Spleen (tissue), 11 donors: ENCODE measurements at regions not wholly inside any gene's neighbourhood (a gene's known extent, or its start where the extent isn't known, plus 50 kb on each side); places are given as distances from the start of the nearest gene placed in this dataset.

ENCODE experiments used
- DNase-seq: peaks from one replicate; pipeline ENCODE4 v3.0.0-alpha.2; 2020
- H3K27ac ChIP-seq, 8 donors: fragments of 200-600 bp; sonication (generic) in 7 of 8; 1 replicate in 4 of 8; 2 replicates in 4 of 8; pipeline versions ENCODE4 v1.5.0 to v1.8.0; 2016 to 2021; ENCODE audit warnings: inconsistent platforms in 4 of 8, mild to moderate bottlenecking in 4 of 8, moderate library complexity in 1 of 8
- H3K27me3 ChIP-seq, 7 donors: fragments of 200-600 bp; sonication (generic) in 6 of 7; replicated peaks in 1 of 7; 1 replicate in 4 of 7; 2 replicates in 3 of 7; pipeline versions ENCODE4 v1.5.0 to v1.8.0; 2016 to 2021; ENCODE audit warnings: inconsistent platforms in 3 of 7, mild to moderate bottlenecking in 1 of 7
- H3K36me3 ChIP-seq, 6 donors: fragments of 200-600 bp; sonication (generic) in 5 of 6; 1 replicate in 4 of 6; 2 replicates in 2 of 6; pipeline versions ENCODE4 v1.5.0 to v1.8.0; 2016 to 2021; ENCODE audit warnings: inconsistent platforms in 2 of 6
- H3K4me1 ChIP-seq, 6 donors: fragments of 200-600 bp; sonication (generic) in 5 of 6; 1 replicate in 3 of 6; 2 replicates in 3 of 6; pipeline versions ENCODE4 v1.5.0 to v1.8.0; 2016 to 2021; ENCODE audit warnings: inconsistent platforms in 3 of 6
- H3K4me3 ChIP-seq, 8 donors: fragments of 200-600 bp; sonication (generic) in 7 of 8; 1 replicate in 4 of 8; 2 replicates in 4 of 8; pipeline versions ENCODE4 v1.5.0 to v1.8.0; 2016 to 2021; ENCODE audit warnings: inconsistent platforms in 4 of 8, mild to moderate bottlenecking in 4 of 8, moderate library complexity in 2 of 8
- H3K9me3 ChIP-seq, 8 donors: fragments of 200-600 bp; sonication (generic) in 7 of 8; 1 replicate in 4 of 8; 2 replicates in 4 of 8; pipeline versions ENCODE4 v1.5.0 to v1.8.0; 2016 to 2021; ENCODE audit warnings: inconsistent platforms in 4 of 8
- CTCF ChIP-seq, 11 experiments: fragments of 200-600 bp in 7 of 11; fragments of 450-650 bp in 4 of 11; sonication (generic) in 4 of 11; IDR thresholded peaks in 8 of 11; conservative IDR thresholded peaks in 3 of 11; 1 replicate in 7 of 11; 2 replicates in 4 of 11; pipeline versions ENCODE4 v1.4.0 to v1.8.0; 2016 to 2021; ENCODE audit warnings: antibody characterized with exemption in 11 of 11, inconsistent platforms in 4 of 11, mild to moderate bottlenecking in 1 of 11
- POLR2A ChIP-seq, 3 donors: fragments of 450-650 bp; IDR thresholded peaks; one replicate each; pipeline ENCODE4 v1.5.1; 2017; ENCODE audit warnings: antibody characterized with exemption in 3 of 3, mild to moderate bottlenecking in 1 of 3
- POLR2AphosphoS5 ChIP-seq, 3 donors: sonication (generic); formaldehyde crosslinking; IDR thresholded peaks; one replicate each; pipeline ENCODE4 v1.5.1; 2017; ENCODE audit warnings: antibody characterized with exemption in 3 of 3
- WGBS, 5 donors: extraction: QIAGEN DNeasy Blood & Tissue Kit in 3 of 5; methylation state at CpG; one replicate each; pipeline versions ENCODE4 v1.1.5 to v1.1.7; 2013 to 2018; 5-methylcytosine and 5-hydroxymethylcytosine counted together
- intact Hi-C: fragments of 100-400 bp; cut with DNase I; formaldehyde crosslinking; loops from one replicate; pipeline ENCODE4 v1.15.0; 2023; ENCODE audit warnings: low total_unique reads
- donor health status: healthy with polysubstance abuse.
- donor health status: DM: no; HTN: no; CAD: no; lungs with moderate emphysema.
- donor health status: DM: no; HTN: no; CAD: no.
- donor health status: Bipolar disorder and iron deficiency.
- donor health status: healthy.
- donor health status: DM: no; HTN: no; CAD: no.
- donor health status: DM: yes; HTN: yes; CAD: no.

- WGBS, 5 donors: 39 to 67% (median 53%) methylated on average over 2 of the region's 2 CpGs
- H3K27me3 ChIP-seq: no peaks in the 10 kb centered on the region
- DNase-seq: no peak
- H3K36me3 ChIP-seq: no peaks in the 10 kb centered on the region
- no peak overlapping the region for H3K4me3 ChIP-seq
- H3K4me1 ChIP-seq: no peaks in the 10 kb centered on the region
- intact Hi-C loops: no loop called here
- no peak for TF ChIP-seq POLR2AphosphoS5 (IDR thresholded peaks at IDR 0.05)
- no peak overlapping the region for H3K27ac ChIP-seq
- peaks cover 0 to 18% (median 13%) of the 10 kb centered on the region in 8 donors for H3K9me3 ChIP-seq
Observed at GRCh38 chr4:32042486-32043247, 1322.5 kb downstream of the PCDH7 start.

DNA sequence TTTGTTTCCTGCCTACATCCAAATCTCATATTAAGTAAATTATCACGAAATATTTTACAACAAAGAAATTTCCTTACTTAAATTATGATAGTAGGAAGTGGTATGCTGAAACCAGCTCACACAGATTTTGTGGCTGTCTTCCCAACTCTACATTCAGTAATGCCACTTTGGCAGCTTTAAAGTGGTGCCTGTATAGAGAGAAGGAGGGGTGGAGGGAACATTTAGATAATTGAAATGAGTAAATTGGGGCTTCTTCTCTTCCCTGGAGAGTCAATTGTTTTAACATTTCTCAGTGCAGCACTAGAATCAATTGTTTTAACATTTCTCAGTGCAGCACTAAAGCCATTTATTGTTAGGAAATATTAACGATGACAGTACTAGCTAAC is 1323.1 kb downstream of the PCDH7 start:
- no peaks in the 10 kb centered on the region for H3K36me3 ChIP-seq

GRCh38 chr4:32061916-32062315 is 1341.7 kb downstream of the PCDH7 start:
- intact Hi-C loops: no loop called here
- no peaks in the 10 kb centered on the region for H3K4me1 ChIP-seq
- 84 to 93% (median 87%) methylated on average over 2 of the region's 2 CpGs for WGBS, 5 donors
- H3K36me3 ChIP-seq: no peaks in the 10 kb centered on the region
- no peak for DNase-seq
- peaks cover 0 to 12% (median 0%) of the 10 kb centered on the region in 8 donors for H3K9me3 ChIP-seq
- TF ChIP-seq POLR2A (IDR thresholded peaks at IDR 0.05) (no peak), POLR2AphosphoS5 (IDR thresholded peaks at IDR 0.05) (no peak), CTCF (IDR thresholded peaks at IDR 0.05 in 8 of 11, conservative IDR thresholded peaks at IDR 0.05 in 3 of 11) (no peak)
- no peaks in the 10 kb centered on the region for H3K27me3 ChIP-seq
- H3K4me3 ChIP-seq: no peak overlapping the region
- no peak overlapping the region for H3K27ac ChIP-seq

More for the DNA sequence above, 1323.1 kb downstream of the PCDH7 start:
- no peaks in the 10 kb centered on the region for H3K27me3 ChIP-seq
- DNase-seq: no peak
- no peak overlapping the region for H3K4me3 ChIP-seq
- peaks cover 0 to 18% (median 13%) of the 10 kb centered on the region in 8 donors for H3K9me3 ChIP-seq
- intact Hi-C loops: no loop called here
- WGBS, 5 donors: 57 to 78% (median 64%) methylated on average over 2 of the region's 2 CpGs
- H3K27ac ChIP-seq: no peak overlapping the region
- TF ChIP-seq CTCF (IDR thresholded peaks at IDR 0.05 in 8 of 11, conservative IDR thresholded peaks at IDR 0.05 in 3 of 11) (no peak), POLR2AphosphoS5 (IDR thresholded peaks at IDR 0.05) (no peak), POLR2A (IDR thresholded peaks at IDR 0.05) (no peak)
- no peaks in the 10 kb centered on the region for H3K4me1 ChIP-seq

GRCh38 chr4:32073542-32073941 is 1353.4 kb downstream of the PCDH7 start:
- Histone ChIP-seq H3K27me3 (no peaks in the 10 kb centered on the region), H3K4me3 (no peak overlapping the region), H3K27ac (no peak overlapping the region), H3K36me3 (no peaks in the 10 kb centered on the region), H3K9me3 (peaks cover 0 to 16% (median 5%) of the 10 kb centered on the region in 8 donors), H3K4me1 (no peaks in the 10 kb centered on the region)
- intact Hi-C loops: no loop called here
- TF ChIP-seq POLR2A (IDR thresholded peaks at IDR 0.05) (no peak), POLR2AphosphoS5 (IDR thresholded peaks at IDR 0.05) (no peak), CTCF (IDR thresholded peaks at IDR 0.05 in 8 of 11, conservative IDR thresholded peaks at IDR 0.05 in 3 of 11) (no peak)
- 37 to 66% (median 46%) methylated on average over 2 of the region's 2 CpGs for WGBS, 5 donors
- DNase-seq: no peak
